Head of caudate nucleus (tissue), 42 donors: ENCODE measurements at regions not wholly inside any gene's neighbourhood (a gene's known extent, or its start where the extent isn't known, plus 50 kb on each side); places are given as distances from the start of the nearest gene placed in this dataset.
"Not testable (repeated sequence)": the region's sequence is repeated elsewhere in the genome, so short reads cannot be mapped to it uniquely, and the experiment has no call there.

Experiments
- DNase-seq, 42 donors: peaks; one replicate each; pipeline versions ENCODE4 v3.0.0 to v3.0.0-alpha.2; 2020 to 2021; ENCODE audit warnings: mixed read lengths in 7 of 42
- intact Hi-C: fragments of 100-400 bp; cut with DNase I; formaldehyde crosslinking; loops from one replicate; pipeline ENCODE4 v1.15.0; 2022

GRCh38 chr13:111484959-111485358, 164.5 kb downstream of the TEX29 start:
- intact Hi-C loops = no loop called here
- DNase-seq = peak in 9 of 42 donors; percentile 5 to 31 (median 9)

- intact Hi-C loops = no loop called here
- DNase-seq = peak in 31 of 42 donors; percentile 9 to 85 (median 53)
Measured at GRCh38 chr13:111485491-111486250, 165.2 kb downstream of the TEX29 start.

- DNase-seq = peak in 7 of 42 donors; percentile 2 to 26 (median 8)
- intact Hi-C loops = no loop called here
Measured at GRCh38 chr13:111486331-111486730, 165.9 kb downstream of the TEX29 start.

- DNase-seq = peak in 5 of 42 donors; percentile 2 to 29 (median 18)
- intact Hi-C loops = no loop called here
Measured at GRCh38 chr13:111486801-111487200, 166.4 kb downstream of the TEX29 start.

GRCh38 chr13:111488486-111489132, 168.2 kb downstream of the TEX29 start:
- DNase-seq = peak in 7 of 42 donors; percentile 4 to 25 (median 7)
- intact Hi-C loops = no loop called here

DNA sequence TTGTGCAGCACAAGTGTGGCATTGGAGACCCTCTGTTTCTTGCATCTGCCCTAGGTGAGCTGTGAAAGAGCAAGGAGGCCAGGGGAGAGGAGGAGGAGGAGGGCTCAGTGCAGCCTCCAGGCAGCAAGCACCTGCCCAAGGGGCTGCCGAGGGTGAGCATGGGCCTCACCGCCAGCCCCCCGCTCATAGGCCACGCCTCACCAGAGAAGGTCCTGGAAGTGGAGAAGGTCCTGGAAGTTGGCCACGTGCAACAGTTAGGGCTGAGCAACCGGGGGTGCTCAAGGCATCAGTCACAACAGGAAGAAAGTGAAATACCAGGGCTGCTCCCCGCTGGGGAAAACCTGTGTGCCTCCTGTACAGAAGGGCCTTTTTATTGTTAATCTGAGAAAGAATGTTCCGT, 168.9 kb downstream of the TEX29 start:
- peak in 8 of 42 donors; percentile 1 to 15 (median 4) for DNase-seq

DNA sequence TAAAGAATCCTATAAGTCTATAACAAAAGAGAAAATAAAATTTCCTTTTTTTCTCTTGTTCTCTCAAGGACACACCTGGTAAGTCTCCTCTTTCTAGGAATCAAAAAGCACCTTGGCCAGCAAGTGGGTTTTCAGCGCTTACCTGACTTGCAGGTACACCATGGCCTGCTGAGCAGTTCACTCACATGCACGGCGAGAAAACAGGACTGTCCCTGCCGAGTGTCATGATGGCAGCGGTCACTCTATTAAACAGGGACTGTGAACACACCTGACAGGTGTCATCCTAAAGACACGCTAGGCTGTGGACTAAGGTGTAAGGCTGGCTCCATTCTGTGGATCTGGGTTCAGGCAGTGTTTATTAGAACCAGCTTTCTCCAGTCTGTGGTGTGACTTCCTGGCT, 170.2 kb downstream of the TEX29 start:
- DNase-seq = peak in 14 of 42 donors; percentile 1 to 39 (median 8)
- intact Hi-C loops = no loop called here

More for the DNA sequence above, 168.9 kb downstream of the TEX29 start:
- intact Hi-C loops = no loop called here

DNA sequence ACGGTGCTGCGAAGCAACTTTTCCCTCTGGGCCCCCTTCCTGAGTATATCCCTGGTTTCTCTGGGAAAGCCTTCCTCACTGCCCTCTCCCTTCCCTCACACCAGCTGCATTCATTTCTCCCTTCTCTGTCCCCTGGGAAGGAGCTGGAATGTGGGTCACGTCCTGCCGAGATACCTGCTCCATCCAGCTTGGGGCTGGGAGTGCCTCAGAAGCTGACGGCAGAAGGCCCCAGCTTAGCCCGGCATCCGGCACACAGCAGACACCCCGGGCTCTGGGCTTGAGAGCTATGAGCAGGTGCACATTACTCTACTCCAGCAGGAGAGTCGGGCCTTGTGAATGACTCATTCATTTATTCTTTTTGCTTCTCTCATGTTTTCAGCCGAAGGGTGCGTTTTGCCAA, 170.6 kb downstream of the TEX29 start:
- intact Hi-C loops = no loop called here
- DNase-seq = peak in 11 of 42 donors; percentile 2 to 38 (median 10)

DNA sequence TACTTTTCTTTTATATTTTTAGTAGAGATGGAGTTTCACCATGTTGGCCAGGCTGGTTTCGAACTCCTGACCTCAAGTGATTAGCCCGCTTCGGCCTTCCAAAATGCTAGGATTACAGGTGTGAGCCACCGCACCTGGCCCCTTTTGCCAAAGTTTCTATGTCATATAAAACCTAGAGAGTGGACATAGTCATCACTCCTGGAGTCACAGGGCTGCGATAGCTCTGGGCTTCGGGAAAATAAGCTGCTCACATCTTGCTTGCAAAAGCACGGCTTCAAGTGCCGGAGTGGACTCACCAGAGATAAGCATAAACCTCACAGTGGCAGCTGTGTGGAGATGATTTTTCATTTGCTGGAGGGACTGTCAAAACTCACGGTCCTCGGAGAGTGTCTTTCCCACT, 171.2 kb downstream of the TEX29 start:
- intact Hi-C loops = no loop called here
- peak in 6 of 42 donors; percentile 1 to 30 (median 5) for DNase-seq

DNA sequence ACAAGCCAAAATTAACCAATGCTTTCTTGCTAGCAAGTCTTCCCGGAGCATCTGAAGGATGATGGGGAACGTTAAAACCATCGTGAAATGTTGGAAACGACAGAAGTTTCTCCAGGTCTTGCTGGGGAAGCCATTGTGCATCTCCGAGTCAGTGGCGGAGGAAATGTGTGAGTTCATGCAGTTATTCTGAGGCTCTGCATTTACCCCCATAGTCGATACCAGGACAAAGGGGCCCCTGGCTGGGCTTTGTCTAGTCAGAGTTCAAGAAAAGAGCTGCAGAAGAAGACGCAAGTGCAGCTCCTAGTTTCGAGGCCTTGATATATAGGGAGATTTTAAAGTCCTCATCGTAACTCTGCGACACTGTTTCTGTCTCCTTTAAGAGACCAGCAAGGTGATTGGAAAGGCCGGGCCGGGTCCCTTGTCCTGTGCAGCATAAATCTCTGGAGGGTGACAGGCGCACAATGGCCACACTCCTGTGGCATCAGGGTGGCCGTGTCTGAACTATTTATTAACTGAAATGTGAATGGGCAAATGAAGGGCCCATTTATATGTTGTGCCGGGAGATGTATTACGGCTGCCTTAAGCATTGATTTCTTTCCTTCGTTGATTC, 172.0 kb downstream of the TEX29 start:
- peak in 9 of 42 donors; percentile 2 to 34 (median 8) for DNase-seq
- intact Hi-C loops = no loop called here

DNA sequence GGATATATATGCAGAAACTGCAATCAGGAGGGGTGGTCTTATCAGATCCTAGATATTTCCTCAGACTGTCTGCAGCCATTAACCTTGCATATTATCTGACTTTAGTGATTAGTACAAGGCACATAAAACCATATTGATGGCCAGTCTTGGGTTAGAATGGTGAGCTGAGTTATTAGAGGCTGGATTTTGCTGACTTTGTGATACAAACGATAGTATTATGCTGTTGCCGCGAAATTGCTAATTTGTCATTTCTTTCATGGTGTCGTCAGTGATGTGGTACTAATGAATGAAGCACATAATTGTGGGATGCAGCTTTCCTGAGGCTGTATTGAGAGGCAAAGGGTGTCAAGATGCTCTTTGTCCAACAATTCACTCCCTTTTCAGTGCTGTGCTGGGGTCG, 172.5 kb downstream of the TEX29 start:
- intact Hi-C loops = no loop called here
- no peak for DNase-seq

DNA sequence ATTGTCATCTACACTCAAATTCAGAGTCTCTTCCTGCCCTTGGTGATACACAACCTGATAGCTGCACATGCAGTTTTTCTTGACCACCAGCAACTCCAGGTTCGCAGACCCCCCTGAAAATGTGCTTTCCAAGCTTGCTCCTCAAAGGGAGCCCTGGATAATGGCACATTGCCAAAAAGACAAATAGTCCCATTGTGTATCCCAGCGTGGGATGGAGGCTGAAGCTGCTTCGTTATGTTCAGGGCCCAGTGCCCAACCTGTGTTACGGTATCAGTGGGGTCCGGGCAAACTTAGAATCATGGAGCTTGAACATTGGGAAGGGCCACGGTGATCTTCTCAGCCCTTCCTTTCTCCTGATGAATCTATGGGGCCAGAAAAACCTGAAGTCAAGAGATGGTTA, 173.0 kb downstream of the TEX29 start:
- peak in 6 of 42 donors; percentile 2 to 27 (median 2) for DNase-seq
- intact Hi-C loops = no loop called here

GRCh38 chr13:111494641-111495040, 174.2 kb downstream of the TEX29 start:
- DNase-seq = peak in 9 of 42 donors; percentile 1 to 29 (median 16)
- intact Hi-C loops = no loop called here

GRCh38 chr13:111501596-111502535, 181.4 kb downstream of the TEX29 start:
- peak in 6 of 42 donors; percentile 0 to 10 (median 4) for DNase-seq
- intact Hi-C loops = not testable (repeated sequence)

GRCh38 chr13:111502957-111503356, 182.5 kb downstream of the TEX29 start:
- intact Hi-C loops = no loop called here
- peak in 7 of 42 donors; percentile 5 to 16 (median 12) for DNase-seq

DNA sequence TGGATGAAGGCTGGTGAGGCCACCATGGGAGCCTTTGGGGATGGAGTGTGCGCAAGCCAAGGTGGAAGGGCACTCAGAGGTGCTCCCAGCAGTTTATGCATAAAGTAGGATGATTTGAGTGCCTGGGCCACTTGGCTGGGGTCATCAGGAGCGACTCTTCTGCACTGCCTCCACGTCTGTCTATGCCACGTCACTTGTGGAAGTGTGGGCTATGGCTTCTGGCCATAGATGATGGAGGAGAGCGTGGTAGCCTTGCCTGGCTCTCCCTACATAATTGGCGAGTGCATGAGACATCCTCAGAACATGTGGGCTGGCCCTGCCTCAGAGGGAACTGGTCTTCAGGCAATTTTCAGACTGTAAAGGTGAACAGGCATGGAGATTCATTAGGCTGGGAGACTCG, 182.9 kb downstream of the TEX29 start:
- peak in 8 of 42 donors; percentile 5 to 36 (median 18) for DNase-seq
- intact Hi-C loops = no loop called here

DNA sequence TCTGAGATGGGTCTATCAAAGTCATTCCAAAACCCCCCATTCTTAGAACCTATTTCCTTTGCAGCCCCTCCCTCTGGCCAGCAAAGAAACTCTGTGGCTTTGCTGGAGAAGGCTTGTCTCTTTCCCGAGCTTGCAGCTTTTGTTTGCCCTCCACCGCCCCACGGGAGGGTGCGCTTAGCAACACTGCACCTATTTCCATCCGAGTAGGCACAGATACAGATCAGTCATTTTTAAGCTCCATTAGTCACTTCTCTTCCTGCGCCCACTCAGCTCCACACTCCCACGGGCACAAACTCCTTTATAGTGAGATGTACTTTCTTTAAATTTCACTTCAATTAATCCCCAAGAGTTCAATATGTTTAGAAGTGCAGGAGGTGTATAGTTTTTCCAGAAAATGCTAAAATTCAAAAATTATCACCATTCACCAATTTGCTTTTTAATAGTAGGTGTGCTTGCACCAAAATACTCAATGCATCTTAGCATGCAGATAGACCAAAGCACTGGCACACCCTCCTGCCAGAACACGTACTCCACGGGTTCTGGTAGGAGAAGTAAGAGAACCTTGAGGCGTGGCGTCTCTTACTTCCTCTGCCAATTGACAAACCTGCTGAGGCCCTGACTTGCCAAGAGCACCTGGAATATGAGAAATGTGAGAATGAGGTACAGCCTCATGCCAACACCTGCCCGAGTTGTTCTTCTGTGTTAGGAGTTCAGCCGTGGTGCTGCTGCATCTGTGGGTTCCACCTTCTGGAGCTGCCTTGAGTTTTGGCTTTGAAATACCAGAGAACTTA, 183.7 kb downstream of the TEX29 start:
- DNase-seq = peak; percentile 27 to 92 (median 70)
- intact Hi-C loops = no loop called here

- intact Hi-C loops = no loop called here
- DNase-seq = peak in 9 of 42 donors; percentile 6 to 39 (median 13)
Measured at GRCh38 chr13:111505175-111505777, 184.8 kb downstream of the TEX29 start.
